Embryonic facial prominence (tissue), 1 donor: ENCODE measurements at regions not wholly inside any gene's neighbourhood (a gene's known extent, or its start where the extent isn't known, plus 50 kb on each side); places are given as distances from the start of the nearest gene placed in this dataset.

Experiments used
- DNase-seq: peaks from one replicate; pipeline ENCODE4 v3.0.0-alpha.2; 2016; ENCODE audit errors: extremely low spot score

DNA sequence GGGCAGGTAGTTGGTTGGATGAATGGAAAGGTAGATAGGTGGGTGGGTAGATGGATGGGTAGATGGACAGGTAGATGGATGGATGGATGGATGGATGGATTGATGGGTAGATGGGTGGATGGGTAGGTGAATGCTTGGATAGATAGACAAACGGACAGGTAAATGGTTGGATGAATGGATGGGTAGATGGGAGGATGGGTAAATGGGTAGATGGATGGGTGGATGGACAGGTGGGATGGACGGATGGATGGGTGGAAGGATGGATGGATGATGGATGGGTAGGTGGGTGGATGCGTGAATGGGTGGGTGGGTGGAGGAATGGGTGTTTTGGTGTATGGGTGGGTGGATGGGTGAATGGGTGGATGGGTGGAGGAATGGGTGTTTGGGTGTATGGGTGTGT lies 50.1 kb upstream of the ASAP2 start:
- DNase-seq: no peak

DNA sequence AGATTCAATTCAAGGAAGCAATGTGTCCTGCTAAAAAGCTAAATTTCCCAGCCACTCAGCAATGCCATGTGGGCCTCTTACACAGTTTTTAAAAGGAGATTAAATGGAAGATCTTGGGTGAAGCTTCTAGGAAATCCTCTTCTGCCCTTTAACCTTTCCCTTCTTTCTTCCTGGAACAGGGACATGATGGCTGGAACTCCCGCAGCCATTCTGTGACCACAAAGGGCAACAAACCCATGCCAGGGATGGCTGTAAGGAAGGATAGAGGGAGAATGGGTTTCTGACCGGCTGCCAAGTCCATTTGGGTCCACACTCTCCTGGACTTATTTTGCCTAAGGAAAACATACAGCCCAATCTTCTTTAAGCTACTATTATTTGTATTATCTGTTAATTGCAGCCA lies 52.6 kb upstream of the ASAP2 start:
- DNase-seq: no peak

DNA sequence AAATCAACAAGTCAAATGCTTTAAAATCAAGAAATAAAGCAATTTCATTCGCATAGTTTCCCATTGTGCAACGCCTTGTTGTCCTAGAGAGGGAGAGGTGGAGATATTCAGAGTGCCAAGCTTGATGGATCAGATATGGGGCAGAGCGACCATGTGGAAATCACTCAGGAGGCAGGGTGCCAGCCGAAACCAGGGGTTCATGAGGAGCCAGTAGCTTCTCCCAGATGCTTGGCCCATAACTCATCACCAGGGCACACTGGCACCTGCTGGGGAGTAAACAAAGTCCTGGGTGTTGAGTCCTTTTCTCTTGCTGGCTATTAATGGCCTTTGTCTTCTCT lies 53.0 kb upstream of the ASAP2 start:
- DNase-seq: no peak

DNA sequence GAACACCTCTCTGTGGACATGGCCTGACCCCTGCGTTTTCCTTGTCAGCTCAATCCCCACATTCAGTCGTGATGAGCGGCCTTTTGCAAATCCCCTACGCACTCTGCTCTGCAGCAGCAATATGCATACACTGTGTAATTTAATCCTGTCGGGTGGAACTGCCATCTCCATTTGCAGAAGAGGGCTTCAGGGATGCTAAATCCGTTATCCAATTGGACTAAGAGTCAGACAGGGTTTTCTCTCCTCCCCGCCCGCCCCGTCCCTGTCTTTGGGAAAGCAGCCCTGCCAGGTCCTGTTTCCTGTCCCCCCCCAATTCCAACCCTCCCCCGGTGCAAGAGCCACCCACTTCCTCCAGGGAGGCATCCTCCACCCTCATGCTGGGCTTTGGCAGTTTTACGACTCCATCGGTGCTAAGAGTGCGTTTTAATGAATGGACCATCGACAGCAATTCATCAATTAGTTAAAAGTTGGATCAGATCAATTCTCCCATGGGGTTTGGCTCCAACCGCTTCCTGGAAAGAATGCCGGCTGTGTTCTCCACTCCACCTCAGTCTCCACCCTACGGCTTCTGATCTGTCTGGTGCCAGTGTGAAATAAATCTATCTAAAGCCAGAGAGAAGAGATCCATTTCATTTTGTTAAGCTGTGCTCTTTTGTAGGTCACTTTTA lies 53.5 kb upstream of the ASAP2 start:
- DNase-seq: no peak

DNA sequence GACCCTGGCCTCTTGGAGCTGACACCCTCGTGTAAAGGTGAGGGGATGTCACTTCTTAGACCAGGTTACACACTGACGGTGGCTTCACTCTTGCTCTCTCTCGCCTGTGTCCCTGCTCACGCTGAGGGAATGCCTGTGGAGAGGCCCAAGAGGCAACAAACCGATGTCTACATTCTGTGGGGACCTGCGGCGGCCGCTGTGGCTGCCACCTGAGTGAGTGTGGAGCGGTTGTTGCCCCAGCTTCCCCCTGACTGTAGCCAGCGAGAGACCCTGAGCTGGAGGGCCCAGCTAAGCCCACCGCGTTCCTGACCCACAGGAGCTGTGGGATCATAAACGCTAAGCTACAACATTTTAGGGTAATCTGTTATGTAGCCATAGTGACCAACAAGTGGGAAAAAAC lies 55.7 kb upstream of the ASAP2 start:
- no peak for DNase-seq

DNA sequence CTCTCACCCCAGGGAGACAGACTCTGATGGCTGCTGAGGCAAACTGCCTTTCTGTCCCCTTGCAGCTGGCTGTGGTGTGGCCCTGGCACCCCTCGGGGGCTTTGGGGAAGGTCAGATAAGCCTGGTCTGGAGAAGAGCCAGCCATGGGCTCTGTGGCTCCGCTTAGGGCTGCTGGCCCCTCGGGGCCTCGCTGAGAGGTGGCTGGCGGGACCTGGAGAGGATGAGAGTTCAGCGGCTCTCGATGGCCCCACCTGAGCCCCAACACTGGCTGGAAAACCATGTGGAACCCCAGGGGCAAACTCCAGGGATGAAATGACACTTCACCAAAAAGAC lies 56.1 kb upstream of the ASAP2 start:
- no peak for DNase-seq

DNA sequence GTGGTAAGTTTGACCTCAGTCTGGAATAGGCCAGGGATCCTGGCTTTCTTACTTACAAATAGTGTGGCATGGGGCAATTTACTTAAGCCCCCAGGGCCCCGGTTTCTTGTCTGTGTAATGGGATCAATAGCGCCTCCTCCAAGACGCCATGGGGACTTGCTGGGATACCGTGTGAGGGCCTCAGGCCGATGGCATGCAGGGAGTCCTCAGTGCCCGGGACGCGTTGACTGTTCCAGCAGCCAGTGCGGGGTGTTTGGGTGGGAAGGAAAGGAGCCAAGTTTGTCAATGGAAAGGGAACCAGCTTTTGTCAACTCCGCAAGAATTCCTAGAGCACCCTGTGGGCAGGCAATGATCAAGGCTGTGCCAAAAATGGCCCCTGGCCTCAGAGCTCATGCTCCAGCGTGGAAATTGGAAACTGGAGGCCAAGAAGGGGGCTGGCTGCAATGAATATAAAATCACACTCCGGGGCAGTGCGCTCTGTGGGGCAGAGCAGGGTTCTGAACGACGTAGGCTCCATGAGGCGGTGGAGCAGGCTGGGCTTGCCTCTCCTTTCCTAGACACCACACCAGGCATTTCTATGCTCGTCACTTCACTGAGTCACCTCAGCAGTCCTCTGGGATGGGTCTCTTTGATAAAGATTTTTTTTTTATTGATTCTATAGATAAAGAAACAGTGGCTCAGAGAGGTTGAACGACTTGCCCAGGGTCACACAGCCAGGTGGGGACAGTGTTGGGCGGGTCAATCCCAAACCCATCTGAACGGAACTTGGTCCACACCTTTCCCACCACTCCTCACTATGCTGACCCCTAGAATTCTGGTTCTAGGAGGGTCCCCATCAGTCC lies 56.7 kb upstream of the ASAP2 start:
- DNase-seq: no peak

DNA sequence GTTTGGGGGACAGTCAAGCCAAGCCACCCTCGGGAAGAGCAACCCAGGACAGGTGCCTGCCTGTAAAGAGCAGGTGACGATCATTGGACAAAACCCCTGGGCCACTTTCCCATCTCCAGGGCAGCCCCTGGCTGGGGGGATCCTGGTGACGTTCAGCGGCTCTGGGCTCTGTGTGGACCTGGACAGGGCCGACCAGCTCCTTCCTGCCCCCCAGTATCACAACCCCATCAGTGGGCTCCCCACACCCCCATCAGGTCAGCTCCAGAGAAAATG lies 57.3 kb upstream of the ASAP2 start:
- DNase-seq: no peak

DNA sequence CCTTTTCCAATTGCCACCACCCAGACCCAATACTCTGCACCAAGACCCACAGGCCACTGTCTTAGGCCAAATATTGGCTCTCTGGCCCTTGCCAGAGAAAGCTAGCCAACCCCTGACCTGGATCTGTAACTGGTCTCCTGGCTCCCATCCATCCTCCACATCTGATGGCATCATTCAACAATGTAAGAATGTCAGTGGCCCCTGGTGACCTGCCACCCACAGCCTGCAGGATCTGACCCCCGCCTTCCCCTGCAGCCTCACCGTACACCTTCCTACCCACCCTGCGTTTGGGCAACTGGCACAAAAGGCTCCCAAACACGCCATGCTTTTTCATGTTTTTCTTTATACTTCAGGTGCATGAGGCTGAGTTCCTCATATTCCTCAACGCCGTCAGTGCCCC lies 60.0 kb upstream of the ASAP2 start:
- no peak for DNase-seq

DNA sequence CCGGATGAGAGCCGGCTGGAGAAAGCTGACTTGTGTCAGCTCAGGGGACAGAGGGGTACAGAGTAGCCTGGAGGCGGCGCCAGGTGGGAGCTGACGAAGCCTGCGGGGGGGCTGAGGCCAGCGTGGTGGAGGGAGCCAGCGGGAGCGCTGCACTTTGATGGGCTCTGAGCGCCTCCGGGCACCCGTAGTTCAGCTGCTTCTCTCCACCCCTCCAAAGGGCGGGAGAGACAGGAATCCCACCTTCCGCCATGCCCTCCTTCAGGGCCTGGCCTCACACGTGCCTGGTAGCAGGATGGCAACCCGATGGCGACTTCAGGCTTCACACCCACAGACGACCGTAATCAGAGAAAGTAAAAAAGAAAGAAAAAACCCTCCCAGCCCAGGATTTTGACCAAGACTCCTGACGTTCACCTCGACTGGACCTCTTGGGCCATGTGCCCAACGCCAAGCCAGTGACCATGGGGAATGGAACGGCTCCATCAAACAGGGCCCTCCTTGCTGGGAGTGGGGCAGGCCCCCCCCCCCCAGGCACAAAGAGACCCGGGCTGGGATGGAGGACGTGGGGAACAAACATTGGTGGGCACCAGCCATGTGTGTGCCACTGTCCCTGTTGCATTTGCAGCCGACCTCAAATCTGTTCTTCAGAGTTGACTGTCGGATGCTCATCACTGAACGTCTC lies 60.7 kb upstream of the ASAP2 start:
- DNase-seq: no peak

DNA sequence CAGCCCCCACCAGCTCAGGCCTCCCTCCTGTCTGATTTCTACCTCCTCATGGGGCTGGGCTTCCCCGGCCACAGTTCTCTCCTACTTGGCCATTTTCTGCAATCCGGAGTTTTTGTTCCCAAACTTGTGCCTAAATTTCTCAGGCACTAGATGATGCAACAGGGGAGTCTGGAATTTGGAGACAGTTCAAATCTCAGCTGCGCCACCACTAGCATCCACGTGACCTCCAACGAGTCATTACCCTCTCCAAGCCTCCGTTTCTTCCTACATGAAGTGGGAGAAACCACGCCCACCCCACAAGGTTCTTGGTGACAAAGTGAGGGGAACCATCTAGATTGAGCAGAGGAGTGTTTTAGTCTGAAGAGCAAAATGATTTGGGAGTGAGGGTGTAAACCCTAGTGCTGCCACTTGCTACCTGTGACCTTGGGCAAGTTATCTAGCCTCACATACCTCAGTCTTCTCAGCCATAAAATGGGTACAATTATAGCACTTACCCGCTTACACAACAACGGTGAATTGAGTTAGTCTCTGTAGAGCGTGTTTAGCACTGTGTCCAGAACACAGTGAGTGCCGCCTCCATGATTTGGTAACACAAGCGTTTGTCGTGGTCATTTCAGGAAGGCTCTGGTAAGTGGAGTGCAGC lies 61.4 kb upstream of the ASAP2 start:
- DNase-seq: no peak

DNA sequence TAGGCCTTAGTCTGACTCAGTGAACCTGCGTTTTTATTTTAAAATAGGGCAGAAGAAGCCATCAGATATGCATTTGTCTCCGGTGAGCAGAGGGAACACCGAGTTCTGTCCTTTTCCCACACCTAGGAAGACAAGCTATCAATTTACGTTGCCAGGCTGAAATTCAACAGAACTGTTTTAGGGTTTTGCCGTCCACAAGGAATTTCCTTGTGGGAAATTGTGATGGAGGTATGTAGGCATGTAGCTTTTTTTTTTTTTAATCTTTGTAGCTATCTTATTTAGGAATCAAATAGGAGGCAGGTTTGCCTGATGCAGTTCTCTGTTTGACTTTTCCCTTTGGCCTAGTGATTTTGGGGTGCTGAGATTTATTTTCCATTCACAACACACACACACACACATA lies 62.0 kb upstream of the ASAP2 start:
- no peak for DNase-seq

DNA sequence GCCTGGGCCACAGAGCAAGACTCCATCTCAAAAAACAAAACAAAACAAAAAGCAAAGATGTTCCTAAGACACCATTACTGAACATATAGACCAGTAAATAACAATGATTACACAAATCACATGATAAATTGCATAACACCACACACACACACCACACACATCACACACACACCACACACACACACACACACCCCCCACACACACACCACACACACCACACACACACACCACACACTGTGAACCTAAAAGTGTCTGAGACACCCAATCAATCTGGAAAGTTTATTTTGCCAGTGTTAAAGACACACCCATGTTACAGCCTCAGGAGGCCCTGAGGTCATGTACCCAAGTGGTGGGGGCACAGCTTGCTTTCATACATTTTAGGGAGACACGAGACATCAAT lies 62.6 kb upstream of the ASAP2 start:
- no peak for DNase-seq

DNA sequence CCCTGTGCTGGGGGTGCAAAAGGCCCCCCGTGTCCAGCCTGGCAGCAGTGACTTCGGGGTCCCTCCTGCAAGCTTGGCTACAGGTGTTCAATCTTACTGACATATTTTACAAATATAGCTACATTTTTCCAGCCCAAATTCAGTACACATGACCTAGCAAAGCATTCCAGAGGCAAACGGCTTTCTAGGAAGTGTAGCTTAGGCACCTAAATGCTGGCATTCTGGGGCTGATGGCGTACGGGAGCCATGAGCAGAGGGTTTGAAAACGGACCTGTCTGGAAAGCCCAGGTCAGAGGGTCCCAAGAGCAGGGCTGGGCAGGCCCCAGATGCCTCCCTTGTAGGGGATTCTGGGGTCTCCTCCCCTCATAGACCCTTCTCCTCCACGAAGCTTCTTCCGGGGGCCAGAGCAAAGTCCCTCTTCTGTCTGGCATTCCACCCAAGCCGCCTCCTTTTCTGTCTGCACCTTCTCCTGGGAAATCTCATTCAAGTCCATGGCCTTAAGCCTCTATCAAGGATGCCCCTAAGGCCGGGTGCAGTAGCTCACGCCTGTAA lies 63.3 kb upstream of the ASAP2 start:
- DNase-seq: no peak

DNA sequence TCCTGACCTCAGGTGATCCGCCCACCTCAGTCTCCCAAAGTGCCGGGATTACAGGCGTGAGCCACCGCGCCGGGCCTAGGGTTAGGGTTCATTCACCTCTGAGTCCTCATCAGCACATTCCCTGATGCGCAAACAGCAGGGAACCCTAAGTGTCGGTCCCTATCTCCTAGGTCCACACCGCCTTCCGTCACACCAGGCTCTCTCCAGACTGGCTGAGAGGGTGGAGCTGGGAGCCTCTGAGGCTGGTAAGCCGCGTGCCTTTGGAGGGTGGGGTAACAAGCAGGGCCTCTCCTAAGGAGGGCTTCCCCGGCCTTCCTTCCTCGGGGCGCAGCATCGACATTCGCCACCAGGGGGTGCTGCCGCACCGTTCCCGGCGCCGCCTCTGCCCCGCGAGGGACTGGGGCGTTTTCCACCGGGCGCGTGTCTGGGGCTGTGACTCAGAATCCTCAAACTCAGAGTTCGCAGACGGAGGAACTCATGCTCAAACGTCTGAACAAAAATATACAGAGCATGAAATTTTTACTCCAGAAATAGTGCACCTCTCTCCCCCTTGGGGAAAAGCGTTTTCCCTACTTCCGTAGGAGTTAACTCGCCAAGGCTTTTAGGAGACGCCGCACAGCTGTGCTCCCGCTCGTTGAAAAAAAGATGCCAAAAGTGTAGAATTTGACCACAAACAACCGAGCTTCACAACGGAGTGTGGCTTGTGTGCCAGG lies 63.9 kb upstream of the ASAP2 start:
- peak; percentile 74 for DNase-seq

DNA sequence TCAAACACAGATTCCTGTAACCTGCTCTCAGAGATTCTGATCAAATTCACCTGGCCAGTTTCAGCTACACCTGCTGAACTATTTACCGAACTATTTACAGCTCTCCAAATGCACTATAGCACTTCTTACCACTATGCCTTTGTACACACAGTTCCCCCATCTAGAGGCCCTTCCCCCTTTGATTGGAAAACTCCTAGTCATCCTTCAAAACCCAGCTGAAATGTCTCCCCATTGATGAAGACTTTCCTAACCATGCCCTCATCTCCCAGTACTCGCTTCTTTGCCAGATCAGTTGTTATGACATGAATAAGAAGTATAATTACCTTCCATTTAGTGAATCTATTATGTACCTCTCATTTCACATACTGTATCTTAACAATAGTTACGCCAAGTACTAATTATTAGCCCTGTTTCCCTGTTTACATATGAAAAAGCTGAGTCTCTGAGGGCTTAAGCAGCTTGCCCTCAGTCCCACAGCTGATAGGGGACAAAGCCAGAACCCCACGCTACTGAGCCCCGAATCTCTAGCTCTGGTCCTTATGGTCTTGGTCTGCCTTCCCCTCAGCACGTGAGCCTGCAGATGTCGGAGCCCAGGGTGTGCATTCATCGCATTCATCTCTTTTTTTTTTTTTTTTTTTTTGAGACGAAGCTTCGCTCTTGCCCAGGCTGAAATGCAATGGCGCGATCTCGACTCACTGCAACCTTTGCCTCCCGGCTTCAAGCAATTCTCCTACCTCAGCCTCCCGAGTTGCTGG lies 64.7 kb upstream of the ASAP2 start:
- DNase-seq: no peak

DNA sequence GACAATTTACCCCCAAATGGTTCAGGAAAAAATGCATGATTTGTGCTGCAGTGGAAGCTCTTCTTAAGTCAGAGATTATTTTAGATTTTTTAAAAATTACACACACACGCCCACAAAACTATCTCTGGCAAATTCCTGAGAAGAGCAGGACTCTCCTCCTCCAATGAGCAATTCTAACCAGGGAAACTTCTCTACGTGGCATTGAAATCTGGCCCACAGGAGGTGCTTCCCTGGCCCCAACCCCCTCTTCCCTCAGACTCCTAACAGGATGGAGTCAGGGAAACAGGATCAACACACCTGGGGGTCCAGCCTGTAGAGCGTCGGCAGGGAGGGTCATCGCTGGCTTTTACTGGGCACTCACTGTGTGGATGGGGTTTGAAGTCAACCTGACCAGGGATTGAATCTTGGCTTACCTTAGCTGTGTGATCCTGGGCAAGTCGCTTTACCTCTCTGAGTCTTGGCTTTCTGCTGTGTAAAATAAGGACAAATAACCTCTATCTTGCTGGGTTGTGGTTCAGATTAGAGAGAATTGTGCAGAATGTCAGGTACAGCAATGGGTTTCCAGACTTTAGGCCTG lies 65.4 kb upstream of the ASAP2 start:
- DNase-seq: no peak

DNA sequence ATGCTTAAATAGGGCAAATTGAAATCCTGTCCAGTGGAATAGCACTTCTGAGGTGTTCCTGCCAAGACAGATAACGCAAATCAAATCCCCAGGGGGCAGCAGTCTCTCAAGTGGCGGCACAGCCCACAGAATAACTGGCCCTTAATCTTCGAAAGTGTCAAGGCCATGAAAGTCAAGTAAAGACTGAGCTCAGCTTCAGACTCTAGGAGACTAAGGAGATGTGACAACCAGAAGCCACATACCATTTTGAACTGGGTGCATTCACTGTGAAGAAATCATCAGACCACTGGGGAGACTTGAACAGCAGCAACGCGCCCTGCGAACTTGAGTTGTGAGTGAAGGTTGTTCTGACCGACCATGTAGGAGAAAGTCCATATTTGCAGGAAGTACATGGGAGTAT lies 66.0 kb upstream of the ASAP2 start:
- no peak for DNase-seq

DNA sequence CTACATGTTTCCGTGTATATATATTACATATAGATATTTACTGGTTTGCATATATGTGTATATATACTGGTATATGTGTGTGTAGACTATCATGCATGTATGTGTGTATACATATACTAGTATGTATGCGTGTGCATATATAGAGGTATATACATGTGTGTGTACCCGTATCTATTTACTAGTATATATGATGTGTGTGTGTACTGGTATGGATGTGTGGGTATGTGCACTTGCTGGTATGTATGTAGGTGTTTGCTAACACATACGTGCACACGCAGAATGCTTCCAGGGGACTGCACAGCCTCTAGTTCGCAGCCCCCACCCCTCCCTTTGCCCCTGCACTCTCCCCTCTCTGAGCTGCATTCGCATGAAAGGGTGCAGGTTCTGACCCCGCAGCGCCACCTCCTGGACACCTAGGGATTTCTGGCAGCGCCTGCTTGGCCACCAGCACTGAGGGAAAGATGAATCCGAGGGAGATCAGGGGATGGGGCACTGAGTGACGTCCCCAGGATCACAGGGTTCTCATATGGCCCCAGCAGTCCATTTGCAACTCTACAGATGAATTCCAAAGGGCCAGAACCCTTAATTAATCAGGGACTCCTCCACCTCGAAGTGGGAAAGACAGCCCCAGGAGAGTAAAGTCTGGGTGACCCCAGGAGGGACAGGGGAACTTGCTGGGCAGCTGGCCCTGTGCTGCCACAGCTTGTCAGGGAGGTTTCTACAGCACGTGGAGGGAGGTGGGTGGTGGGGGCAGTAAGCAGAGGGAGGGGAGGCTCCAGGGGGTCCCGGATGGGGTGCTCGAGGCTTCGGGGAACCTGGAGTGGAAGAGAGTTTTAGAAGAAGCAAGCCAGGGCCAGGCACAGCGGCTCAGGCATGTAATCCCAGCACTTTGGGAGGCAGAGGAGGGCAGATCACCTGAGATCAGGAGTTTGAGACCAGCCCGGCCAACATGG lies 66.8 kb upstream of the ASAP2 start:
- DNase-seq: no peak
